ENCODE measurements at regions not wholly inside any gene's neighbourhood (a gene's known extent, or its start where the extent isn't known, plus 50 kb on each side); places are given as distances from the start of the nearest gene placed in this dataset.

DNA sequence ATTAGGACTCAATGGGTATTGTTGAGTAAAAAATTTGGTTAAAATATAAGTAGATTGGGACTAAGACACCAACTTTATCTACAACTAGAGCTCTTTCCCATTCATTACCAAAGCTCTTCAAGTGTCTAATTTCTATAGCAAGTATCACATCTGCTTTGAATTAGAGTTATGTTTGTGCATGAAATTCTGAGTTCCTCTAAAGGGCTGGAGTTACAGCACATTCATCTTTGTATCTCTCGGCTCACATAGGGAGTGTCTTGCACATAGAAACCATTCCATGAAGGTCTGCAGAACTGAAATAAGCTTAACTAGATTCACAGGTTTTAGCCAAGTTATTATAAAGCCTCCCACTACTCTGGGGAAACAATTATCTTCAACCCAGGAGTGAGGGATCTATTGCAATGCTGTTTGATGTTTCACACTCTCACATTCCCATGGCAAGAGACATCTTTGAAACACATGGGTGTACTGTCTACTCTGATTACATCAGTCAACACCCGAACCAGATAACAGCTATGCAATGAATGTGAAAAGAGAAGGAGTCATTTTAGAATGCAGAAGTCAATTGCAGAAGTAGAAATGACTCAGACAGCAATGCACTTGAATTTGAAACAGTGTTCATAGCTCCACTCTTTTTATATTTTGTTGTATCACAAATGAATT lies 93.1 kb upstream of the KBTBD8 start:
- TF ChIP-seq POLR2A (IDR thresholded peaks at IDR 0.05): no peak
- TF ChIP-seq, protein P1, sequence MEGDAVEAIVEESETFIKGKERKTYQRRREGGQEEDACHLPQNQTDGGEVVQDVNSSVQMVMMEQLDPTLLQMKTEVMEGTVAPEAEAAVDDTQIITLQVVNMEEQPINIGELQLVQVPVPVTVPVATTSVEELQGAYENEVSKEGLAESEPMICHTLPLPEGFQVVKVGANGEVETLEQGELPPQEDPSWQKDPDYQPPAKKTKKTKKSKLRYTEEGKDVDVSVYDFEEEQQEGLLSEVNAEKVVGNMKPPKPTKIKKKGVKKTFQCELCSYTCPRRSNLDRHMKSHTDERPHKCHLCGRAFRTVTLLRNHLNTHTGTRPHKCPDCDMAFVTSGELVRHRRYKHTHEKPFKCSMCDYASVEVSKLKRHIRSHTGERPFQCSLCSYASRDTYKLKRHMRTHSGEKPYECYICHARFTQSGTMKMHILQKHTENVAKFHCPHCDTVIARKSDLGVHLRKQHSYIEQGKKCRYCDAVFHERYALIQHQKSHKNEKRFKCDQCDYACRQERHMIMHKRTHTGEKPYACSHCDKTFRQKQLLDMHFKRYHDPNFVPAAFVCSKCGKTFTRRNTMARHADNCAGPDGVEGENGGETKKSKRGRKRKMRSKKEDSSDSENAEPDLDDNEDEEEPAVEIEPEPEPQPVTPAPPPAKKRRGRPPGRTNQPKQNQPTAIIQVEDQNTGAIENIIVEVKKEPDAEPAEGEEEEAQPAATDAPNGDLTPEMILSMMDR (IDR thresholded peaks at IDR 0.05): no peak
